HG03520 (cell line): ENCODE measurements at regions not wholly inside any gene's neighbourhood (a gene's known extent, or its start where the extent isn't known, plus 50 kb on each side); places are given as distances from the start of the nearest gene placed in this dataset.

Experiments
- ATAC-seq: cut with Tn5 transposase; IDR thresholded peaks from one replicate; pipeline ENCODE4 v1.9.1; 2021; ENCODE audit warnings: mild to moderate bottlenecking, moderate library complexity; ENCODE audit not compliant: unreplicated experiment

DNA sequence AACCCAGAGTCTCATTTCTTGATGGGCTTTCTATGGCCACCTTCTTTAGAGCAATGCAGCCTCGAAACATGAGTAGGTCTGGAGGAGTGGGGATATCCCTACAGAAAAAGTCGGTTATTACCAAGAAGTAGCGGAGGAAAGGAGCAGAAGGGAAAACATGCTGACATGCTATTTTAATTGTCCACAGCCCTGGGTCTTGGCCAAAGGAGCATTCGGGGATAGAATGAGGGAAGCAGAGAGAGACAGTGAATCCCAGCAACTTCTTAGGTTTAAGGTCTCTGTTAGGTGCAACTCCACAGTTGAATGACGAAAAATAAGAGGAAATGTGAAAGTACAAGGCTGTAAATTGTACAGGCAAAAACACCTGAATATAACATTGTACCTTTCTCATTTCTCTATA, 506.7 kb upstream of the CDH18 start:
- no peak for ATAC-seq

GRCh38 chr5:20486826-20487225, 498.8 kb upstream of the CDH18 start:
- no peak for ATAC-seq

DNA sequence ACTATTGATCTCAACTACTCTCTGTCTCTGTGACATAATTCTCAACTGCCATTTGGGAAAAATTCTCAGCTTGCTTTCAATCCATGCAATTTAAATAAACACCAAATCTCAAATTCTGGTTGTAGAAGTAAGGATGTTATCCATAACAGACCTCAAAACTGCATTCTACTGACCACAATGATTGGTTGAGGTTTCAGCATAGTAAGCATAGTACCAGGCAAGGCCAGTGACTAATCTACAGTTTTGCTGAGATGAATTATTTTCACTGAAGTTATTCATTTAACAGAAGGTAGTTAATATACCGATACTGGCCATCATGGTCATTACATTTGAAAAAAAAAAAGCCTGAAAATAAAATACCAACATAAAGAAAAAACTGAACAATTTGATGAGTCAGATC, 488.0 kb upstream of the CDH18 start:
- no peak for ATAC-seq

- ATAC-seq = peak; percentile 56
Observed at GRCh38 chr5:20470997-20471396, 483.0 kb upstream of the CDH18 start.

DNA sequence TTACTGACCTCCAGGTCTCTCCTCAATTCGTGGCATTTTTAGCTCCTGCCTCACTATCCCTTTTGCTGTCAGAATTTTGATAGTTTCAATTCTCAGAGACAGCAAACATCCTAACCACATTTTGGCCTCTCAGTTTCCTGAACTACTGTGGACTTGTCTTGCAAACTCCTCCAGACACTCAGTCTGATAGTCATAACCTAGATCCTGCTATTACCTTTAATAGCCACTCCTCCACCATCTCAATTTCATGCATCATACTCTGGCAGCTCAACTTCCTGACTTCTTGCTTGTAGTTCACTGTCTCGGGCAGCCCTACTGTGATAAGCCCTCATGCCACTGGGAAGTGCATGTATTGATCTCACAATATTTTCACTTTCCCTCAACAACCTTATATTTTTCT, 481.8 kb upstream of the CDH18 start:
- no peak for ATAC-seq

DNA sequence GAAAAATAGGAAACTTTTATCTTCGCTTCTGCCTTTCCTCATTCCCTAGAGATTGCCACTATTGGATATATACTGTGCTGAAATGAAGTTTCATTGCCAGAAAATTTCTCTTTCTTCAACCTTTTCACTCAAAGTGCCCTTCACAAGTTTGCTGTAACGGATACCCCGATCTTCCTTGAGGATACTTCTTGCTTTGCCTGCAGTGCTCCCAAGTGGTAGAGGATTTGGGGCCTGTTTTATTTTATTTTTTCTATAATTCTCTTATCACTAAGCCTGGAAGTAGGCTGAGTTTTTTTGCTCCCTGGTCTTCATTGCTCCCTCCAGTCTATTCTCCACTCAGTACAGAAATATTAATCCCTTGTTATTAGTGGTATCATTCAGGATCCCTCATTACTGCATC, 481.4 kb upstream of the CDH18 start:
- ATAC-seq = no peak

GRCh38 chr5:20466512-20466911, 478.5 kb upstream of the CDH18 start:
- no peak for ATAC-seq

DNA sequence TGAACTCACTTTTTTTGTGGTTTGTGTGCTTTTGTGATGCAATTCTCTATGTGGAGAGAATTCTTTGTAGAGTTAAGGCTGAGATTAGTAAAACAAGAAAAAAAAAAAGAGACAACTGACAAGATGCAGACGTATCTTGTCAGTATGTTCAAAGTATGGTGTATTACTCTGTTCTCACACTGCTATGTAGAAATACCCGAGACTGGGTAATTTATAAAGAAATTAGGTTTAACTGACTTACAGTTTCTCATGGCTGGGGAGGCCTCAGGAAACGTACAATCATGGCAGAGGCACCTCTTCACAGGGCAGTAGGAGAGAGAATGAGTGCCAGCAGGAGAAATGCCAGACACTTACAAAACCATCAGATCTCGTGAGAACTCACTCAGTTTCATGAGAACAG, 475.2 kb upstream of the CDH18 start:
- no peak for ATAC-seq

DNA sequence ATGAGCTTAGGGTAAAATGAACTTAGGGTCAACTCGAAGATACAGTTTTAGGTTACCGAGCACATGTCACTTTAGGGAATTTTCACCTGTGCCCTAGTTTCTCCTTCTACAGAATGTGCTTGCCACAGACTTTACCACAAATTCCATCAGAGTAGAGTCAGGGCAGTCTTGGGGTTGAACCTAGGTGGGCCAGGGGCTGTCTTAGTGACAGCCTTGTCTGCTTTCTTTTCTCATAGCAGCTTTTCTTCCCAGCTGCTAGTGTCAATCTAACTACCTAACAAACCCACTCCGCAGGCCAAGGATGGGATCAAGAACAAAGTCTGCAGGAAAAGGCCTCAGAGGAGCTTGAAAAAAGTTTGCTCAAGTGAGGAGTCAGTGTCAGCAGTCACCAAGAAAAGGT, 458.1 kb upstream of the CDH18 start:
- no peak for ATAC-seq

- ATAC-seq = no peak
Observed at GRCh38 chr5:20445326-20445860, 457.4 kb upstream of the CDH18 start.

DNA sequence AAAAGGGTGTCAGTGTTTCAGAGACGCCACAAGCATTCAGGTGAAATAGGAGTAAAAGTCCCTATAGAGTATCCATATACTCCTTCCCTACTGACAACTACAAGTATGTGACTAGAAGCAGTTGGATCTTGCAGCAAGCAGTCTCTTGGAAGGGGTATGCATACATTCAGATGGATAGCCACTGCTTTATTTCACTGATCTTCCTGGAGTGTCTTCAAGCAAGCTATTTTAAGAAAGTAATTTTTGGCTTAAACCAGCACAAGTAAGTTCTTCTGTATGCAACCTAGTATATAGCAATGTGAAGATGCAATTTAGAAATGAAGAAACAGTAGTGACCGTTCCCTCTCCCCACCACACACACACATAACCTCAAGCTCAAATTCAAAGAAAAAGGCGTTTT, 446.8 kb upstream of the CDH18 start:
- no peak for ATAC-seq

DNA sequence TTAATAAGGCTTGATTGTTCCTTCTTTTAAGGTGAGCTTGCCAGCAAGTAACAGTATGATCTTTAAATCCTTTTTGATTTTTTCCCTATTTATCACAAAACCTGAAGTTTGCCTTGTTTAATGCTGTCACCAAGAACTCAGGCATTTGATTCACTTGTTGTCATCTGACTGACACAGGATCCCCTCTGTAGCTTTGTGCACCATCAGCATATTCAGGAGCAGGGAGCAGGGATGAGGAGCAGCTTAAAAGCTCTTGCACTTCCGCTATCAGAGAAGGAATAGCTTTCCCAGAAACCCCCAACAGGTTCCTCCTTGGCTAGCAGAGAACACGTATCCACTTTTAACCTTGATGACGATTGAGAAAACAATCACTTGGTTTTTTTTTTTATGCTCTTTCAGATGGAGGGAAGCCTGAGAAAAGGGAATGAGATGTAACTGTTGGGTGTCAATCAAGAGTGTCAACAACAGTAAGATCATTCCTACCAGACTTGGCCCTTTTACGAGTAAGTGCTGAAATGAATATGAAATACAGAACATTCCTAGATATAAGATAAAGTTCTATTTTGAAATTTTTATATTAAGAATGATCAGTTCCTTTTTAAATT, 433.1 kb upstream of the CDH18 start:
- no peak for ATAC-seq
